ENCODE measurements at regions not wholly inside any gene's neighbourhood (a gene's known extent, or its start where the extent isn't known, plus 50 kb on each side); places are given as distances from the start of the nearest gene placed in this dataset.

GRCh38 chr13:40503011-40503410, 163.4 kb downstream of the FOXO1 start:
- intact Hi-C loops (cut with micrococcal nuclease), result no loop called here
- no peak overlapping the region for H3K27ac ChIP-seq (ENCODE audit: low read depth in 1 of 2, low read length in 2 of 2)
- H3K4me1 Mint-ChIP-seq, result peaks cover 6% of the 10 kb centered on the region

GRCh38 chr13:40503966-40504591, 162.4 kb downstream of the FOXO1 start:
- no peak overlapping the region for H3K4me3 ChIP-seq (replicated peaks in 1 of 3; ENCODE audit: low read depth in 2 of 3, low read length in 3 of 3)
- H3K4me2 ChIP-seq (replicated peaks; ENCODE audit: extremely low read depth, low read length, poor library complexity, severe bottlenecking), result no peak overlapping the region
- H3K9me3 ChIP-seq (replicated peaks in 1 of 2; ENCODE audit: control insufficient read depth in 1 of 2, insufficient read depth in 1 of 2, low read length in 2 of 2), result no peaks in the 10 kb centered on the region
- H3K79me2 ChIP-seq (ENCODE audit: insufficient read depth, low read length), result no peaks in the 10 kb centered on the region
- peaks cover 0 to 2% (median 0%) of the 10 kb centered on the region in 7 donors for H3K9me3 Mint-ChIP-seq
- H3K27ac Mint-ChIP-seq, result peak overlapping the region in 1 of 7 donors; percentile 27
- H3K36me3 Mint-ChIP-seq, result no peaks in the 10 kb centered on the region
- no peak overlapping the region for H3K9ac ChIP-seq (ENCODE audit: insufficient read depth, low read length, poor library complexity, severe bottlenecking)
- no peak overlapping the region for H3K4me3 Mint-ChIP-seq
- peaks cover 0 to 4% (median 3%) of the 10 kb centered on the region in 3 donors for H3K27me3 Mint-ChIP-seq (ENCODE audit: low read depth in 3 of 3)
- no peaks in the 10 kb centered on the region for H3K4me1 ChIP-seq (ENCODE audit: control insufficient read depth in 1 of 2, insufficient read depth in 2 of 2, low read length in 2 of 2)
- no peaks in the 10 kb centered on the region for H4K20me1 ChIP-seq (ENCODE audit: insufficient read depth, low read length)
- 100% methylated on average over 2 of the region's 2 CpGs for WGBS (ENCODE audit: insufficient coverage)
- H3K4me1 Mint-ChIP-seq, result peaks cover 6% of the 10 kb centered on the region
- H2AFZ ChIP-seq (ENCODE audit: insufficient read depth, low read depth, low read length, poor library complexity, severe bottlenecking), result no peak overlapping the region
- TF ChIP-seq CTCF (IDR thresholded peaks at IDR 0.05), result no peak
- no peak overlapping the region for H3K27ac ChIP-seq (ENCODE audit: low read depth in 1 of 2, low read length in 2 of 2)
- H3K36me3 ChIP-seq (replicated peaks in 1 of 2; ENCODE audit: control insufficient read depth in 1 of 2, insufficient read depth in 2 of 2, low read length in 2 of 2), result no peaks in the 10 kb centered on the region
- H3K27me3 ChIP-seq (ENCODE audit: control insufficient read depth in 2 of 2, insufficient read depth in 2 of 2, low read length in 2 of 2), result no peaks in the 10 kb centered on the region
- no peak for DNase-seq
- intact Hi-C loops (cut with micrococcal nuclease), result no loop called here

More at GRCh38 chr13:40503011-40503410, 163.4 kb downstream of the FOXO1 start:
- Mint-ChIP-seq H3K36me3 (no peaks in the 10 kb centered on the region), H3K9me3 (peaks cover 0 to 2% (median 0%) of the 10 kb centered on the region in 7 donors), H3K27me3 (ENCODE audit: low read depth in 3 of 3) (peaks cover 0 to 5% (median 3%) of the 10 kb centered on the region in 3 donors), H3K4me3 (no peak overlapping the region), H3K27ac (peak overlapping the region in 1 of 7 donors; percentile 29)
- Histone ChIP-seq H3K4me1 (ENCODE audit: control insufficient read depth in 1 of 2, insufficient read depth in 2 of 2, low read length in 2 of 2) (no peaks in the 10 kb centered on the region), H3K9ac (ENCODE audit: insufficient read depth, low read length, poor library complexity, severe bottlenecking) (no peak overlapping the region), H3K9me3 (replicated peaks in 1 of 2; ENCODE audit: control insufficient read depth in 1 of 2, insufficient read depth in 1 of 2, low read length in 2 of 2) (no peaks in the 10 kb centered on the region), H2AFZ (ENCODE audit: insufficient read depth, low read depth, low read length, poor library complexity, severe bottlenecking) (no peak overlapping the region), H3K4me3 (replicated peaks in 1 of 3; ENCODE audit: low read depth in 2 of 3, low read length in 3 of 3) (no peak overlapping the region), H3K4me2 (replicated peaks; ENCODE audit: extremely low read depth, low read length, poor library complexity, severe bottlenecking) (no peak overlapping the region), H3K79me2 (ENCODE audit: insufficient read depth, low read length) (no peaks in the 10 kb centered on the region), H3K27me3 (ENCODE audit: control insufficient read depth in 2 of 2, insufficient read depth in 2 of 2, low read length in 2 of 2) (no peaks in the 10 kb centered on the region), H3K36me3 (replicated peaks in 1 of 2; ENCODE audit: control insufficient read depth in 1 of 2, insufficient read depth in 2 of 2, low read length in 2 of 2) (no peaks in the 10 kb centered on the region), H4K20me1 (ENCODE audit: insufficient read depth, low read length) (no peaks in the 10 kb centered on the region)
- DNase-seq, result no peak
- TF ChIP-seq CTCF (IDR thresholded peaks at IDR 0.05), result no peak
- 86% methylated on average over 2 of the region's 2 CpGs for WGBS (ENCODE audit: insufficient coverage)
